T-helper 1 cell treated with Interleukin-12 subunit alpha and Interleukin-12 subunit beta and Interleukin-4 antibody, amounts not matched to agents 30 ng/mL and 1 ng/mL, for 36 hours (primary cell): ENCODE measurements at regions not wholly inside any gene's neighbourhood (a gene's known extent, or its start where the extent isn't known, plus 50 kb on each side); places are given as distances from the start of the nearest gene placed in this dataset.

ENCODE experiments used
- intact Hi-C: fragments of 100-400 bp; cut with micrococcal nuclease; formaldehyde crosslinking; loops from one replicate; pipeline ENCODE4 v1.15.1; 2024

GRCh38 chr1:29962831-29963247 lies 726.5 kb downstream of the PTPRU start:
- intact Hi-C loops: no loop called here

DNA sequence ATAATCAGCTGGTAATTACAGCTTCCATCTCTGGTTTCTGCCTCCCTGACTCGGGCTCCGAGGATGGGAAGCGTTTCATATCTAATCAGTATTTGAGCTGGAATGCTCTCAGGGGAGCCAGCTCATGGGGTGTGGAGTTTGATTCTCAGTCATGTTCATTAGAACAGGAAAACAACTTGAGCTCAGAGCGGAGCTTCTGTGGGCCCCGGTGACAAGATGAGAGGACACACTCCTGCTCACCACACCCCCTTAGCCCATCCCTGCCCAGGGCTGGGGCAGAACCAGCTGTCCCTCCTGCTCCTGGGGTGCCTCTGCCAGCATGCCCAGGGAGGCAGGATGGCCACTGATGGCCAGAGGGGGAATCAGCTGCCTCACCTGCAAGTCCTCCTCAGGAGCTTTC lies 726.0 kb downstream of the PTPRU start:
- intact Hi-C loops: no loop called here

DNA sequence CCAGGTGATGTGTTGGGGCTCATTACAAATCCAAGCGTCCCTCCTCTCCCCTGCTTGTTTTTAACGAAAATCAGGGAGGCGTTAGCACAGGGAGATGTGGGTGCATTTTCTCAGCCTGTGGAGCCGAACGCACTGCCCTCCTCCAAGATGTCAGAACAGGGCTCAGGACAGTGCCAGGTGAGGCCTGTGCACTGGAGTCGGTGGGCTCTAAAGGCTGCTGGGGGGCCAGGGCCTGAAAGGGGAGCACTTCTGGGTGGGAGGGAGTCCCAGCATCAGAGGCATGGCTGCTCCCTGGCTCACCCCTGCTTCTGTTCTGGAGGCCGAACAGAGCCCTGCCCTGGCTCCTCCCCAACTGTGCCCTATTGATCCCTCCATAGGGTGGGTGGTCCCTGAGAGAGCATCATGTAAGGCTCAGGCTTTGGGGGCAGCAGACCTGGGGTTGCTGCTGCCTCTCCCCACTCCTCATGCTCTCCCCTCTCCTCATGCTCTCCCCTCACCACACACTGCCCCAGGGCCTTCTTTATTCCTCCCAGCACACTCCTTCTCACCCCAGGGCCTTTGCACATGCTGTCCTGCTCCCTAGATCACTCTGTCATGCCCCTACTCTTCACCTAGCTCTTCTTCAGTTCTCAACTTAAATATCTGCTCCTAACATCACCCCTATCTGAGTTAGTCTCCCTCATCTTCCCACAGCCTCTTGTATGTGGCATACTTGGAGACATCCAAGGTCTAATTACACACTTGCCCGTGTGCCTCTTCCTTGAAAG lies 725.2 kb downstream of the PTPRU start:
- intact Hi-C loops: no loop called here

DNA sequence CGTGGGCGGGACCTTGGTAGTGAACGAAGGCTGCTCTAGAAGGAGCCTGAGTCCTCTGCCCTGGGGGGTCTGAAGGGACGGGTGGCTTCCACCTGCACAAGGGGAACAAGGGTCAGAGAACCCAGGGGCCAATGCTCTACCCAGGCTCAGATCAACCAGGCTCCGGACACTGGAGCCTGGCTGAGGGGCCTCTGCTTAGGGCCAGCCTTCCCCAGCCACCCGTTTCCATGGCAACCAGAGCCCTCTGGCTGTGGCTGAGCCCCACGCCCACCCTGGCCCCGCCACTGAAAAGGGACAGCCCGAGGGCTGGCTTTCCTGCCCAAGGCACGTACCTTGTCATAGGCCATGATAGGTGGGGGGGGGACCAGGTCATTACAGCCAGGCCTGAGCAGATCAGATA lies 724.6 kb downstream of the PTPRU start:
- intact Hi-C loops: no loop called here

- intact Hi-C loops: no loop called here
These were observed 723.9 kb downstream of the PTPRU start for GRCh38 chr1:29960156-29960755.

DNA sequence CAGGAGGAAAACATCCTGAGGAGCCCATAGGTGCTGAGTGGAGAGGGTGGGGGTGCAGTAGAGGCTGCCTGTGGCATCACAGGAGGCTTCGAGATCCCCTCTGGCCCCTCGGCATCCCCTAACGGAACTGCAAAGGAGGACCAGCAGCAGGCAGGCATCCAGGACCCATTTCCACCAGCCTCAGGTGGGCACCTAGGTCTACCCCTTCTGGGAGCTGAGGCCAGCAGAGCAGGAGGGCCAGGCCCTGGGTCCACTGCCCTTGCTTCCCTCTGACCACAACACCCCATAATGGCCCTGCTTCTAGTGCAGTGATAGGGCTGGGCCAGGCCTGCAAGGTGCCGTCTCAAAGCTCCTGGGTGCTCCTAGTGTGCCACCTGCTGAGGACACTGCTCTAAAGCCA lies 723.0 kb downstream of the PTPRU start:
- intact Hi-C loops: no loop called here

DNA sequence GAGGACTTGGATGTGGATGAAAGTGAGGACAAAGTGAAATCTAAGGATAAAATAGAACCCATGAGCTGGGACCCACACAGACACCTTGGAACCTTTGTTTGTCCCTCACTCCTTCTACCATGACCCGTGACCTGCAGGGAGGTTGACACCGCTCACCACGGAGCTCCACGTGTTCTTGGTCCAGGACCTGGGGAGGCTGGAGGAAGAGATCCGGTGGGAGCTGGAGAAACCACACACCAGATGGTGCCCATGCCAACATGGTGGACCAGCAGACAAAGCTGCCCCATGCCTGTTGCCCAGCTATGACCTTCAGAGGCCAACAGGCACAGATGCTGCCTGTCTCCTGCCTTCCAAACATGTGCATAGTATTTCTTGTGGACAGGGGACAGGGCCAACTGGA lies 721.9 kb downstream of the PTPRU start:
- intact Hi-C loops: no loop called here

DNA sequence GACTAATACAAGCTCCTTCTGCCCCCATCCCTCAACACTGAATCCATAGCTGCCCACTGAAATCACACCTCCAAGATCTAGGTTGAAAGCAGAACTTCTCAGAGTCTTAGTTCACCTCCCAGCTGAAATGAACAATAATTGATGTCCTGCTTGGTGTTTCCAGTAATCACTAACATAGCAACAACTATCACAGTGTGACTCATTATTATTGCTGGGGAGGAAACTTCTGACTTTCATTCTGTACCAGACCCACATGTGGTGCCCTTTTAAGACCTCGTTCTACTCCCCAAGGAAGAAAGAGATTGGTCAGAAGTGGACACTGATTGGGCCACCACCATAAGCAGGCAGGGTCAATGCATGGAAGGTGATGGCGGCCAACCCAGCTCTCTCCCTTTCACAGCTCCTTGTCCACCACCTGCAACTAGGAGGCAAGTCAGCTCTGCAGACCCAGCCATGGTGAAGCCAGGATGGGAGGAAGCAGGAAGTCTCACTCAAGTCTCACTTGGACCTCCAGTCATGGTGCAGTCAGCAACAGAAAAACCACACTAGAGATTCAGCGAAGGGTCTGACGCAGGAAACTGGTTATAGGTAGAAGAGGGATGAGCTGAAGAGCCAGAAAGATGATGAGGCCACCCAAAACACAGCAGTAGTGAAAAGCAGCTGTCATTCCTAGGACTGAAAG lies 720.2 kb downstream of the PTPRU start:
- intact Hi-C loops: no loop called here

DNA sequence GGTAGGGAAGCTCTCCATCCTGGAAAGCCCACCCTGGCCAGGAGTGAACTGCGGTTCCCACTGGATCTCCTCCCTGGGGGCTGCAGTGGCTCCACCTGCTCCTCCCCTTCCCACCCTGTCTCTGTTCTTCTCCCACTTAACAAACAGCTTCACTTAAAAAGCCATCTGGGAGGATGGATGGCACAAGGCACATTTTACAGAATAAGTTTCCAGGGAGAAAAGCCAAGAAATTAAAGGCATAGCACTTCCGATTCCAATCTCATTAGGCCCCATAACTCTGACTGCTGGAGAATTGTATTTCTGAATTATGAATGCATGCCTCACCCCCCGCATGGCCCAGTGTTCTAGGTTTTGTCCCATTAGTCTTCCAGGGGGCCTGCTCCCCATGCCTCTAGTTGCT lies 718.3 kb downstream of the PTPRU start:
- intact Hi-C loops: no loop called here

GRCh38 chr1:29953961-29954360 lies 717.6 kb downstream of the PTPRU start:
- intact Hi-C loops: no loop called here

- intact Hi-C loops: no loop called here
These were observed 713.4 kb downstream of the PTPRU start for GRCh38 chr1:29949676-29950075.

DNA sequence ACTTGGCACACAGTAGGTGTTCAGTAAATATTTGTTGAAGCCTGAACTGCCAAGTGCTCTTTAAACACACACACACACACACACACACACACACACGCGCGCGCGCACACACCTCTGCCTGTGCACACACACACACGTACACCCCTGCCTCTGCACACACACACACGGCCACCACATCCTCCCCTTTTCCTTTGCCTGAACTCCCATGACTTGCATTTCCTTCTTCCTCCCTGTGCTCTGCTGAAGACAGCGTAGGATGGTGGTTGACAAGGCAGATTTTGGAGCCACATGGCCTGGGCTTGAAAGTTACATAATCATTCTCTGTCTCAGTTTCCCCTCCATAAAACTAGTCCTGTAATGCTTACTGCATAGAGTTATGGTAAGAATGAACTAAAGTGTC lies 712.3 kb downstream of the PTPRU start:
- intact Hi-C loops: no loop called here

GRCh38 chr1:29946057-29946456 lies 709.7 kb downstream of the PTPRU start:
- intact Hi-C loops: no loop called here

- intact Hi-C loops: no loop called here
These were observed 709.1 kb downstream of the PTPRU start for GRCh38 chr1:29945426-29945825.

GRCh38 chr1:29944253-29944905 lies 708.1 kb downstream of the PTPRU start:
- intact Hi-C loops: no loop called here

DNA sequence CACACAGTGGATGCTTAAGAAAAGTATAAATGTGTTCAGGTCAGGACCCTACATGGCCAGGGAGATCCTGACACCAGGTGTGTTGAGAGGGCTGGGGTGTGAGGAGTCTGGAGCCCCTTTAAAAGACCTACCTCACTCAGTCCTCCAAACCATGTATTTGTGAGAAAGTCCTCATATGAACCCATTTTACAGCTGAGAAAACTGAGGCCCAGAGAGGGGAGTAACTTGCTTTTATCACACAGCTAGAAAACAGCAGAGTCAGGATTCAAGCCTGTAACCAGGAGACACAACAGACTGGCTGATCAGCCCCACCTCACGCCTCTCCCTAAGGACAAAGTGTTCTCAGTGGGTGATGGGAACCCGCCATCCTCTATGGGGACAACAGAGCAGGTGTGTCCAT lies 706.7 kb downstream of the PTPRU start:
- intact Hi-C loops: no loop called here

DNA sequence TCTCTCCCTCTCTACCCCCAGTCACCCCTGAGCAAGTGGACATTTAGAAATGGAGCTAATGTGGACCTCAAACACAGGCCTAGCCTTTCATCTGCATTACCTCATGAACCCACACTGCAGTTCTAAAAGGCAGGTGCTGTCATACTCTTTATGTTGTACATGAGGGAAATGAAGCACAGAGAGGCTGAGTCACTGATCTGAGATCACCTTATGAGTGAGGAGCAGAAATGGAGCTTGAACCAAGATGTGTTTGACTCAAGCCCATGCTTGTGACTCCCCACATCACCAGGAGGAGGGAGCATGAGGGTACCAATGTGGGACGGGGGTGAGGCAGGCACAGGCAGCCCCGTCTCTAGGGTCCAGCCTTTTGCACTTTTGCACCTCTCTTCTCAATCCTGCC lies 702.8 kb downstream of the PTPRU start:
- intact Hi-C loops: no loop called here

DNA sequence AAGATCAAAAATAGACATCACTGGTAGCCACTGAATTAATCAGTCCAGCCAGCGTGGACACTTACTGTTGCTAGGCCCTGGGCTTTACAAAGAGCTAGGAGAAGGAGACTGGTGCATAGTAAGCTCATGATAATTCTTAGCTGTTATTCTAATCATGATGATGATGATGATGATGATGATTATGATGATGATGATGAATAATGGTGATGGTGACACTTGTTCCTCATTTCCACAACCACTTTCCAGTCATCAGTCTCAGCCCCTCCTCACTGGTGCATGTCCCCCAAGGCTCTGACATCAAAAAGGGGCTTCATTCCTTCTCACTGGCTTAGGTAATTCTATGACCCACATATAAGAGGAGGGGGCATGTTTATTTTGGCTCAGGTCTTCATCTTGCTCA lies 701.0 kb downstream of the PTPRU start:
- intact Hi-C loops: no loop called here

- intact Hi-C loops: no loop called here
These were observed 699.8 kb downstream of the PTPRU start for GRCh38 chr1:29936031-29936544.

GRCh38 chr1:29934255-29934772 lies 698.0 kb downstream of the PTPRU start:
- intact Hi-C loops: no loop called here

DNA sequence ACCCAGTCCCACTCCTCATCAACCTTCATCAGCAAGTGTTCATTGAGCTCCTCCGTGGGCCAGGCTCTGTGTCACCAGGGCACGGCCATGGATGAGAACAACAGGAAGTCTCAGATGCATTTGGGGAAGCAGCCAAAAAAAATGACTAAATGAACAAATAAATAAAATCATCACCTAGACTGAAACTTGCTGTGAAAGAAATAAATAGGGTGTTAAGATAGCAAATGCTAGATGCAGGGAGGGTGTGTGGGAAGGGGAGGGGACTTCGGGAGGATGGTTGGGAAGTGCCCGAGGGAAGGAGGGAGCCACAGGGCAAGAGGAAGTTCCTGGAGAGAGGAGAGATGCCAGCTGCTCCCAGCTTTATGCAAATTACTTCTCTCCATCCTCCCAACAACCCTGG lies 696.7 kb downstream of the PTPRU start:
- intact Hi-C loops: no loop called here

- intact Hi-C loops: no loop called here
These were observed 696.3 kb downstream of the PTPRU start for GRCh38 chr1:29932626-29933025.
